T-helper 1 cell treated with Interleukin-12 subunit alpha and Interleukin-12 subunit beta and Interleukin-4 antibody, amounts not matched to agents 30 μg/mL and 1 μg/mL, for 36 hours (primary cell): ENCODE measurements at regions not wholly inside any gene's neighbourhood (a gene's known extent, or its start where the extent isn't known, plus 50 kb on each side); places are given as distances from the start of the nearest gene placed in this dataset.
"Not testable (repeated sequence)": the region's sequence is repeated elsewhere in the genome, so short reads cannot be mapped to it uniquely, and the experiment has no call there.

ENCODE experiments used
- H3K27ac Mint-ChIP-seq: one replicate; pipeline ENCODE4 v1.8.0; 2021; ENCODE audit warnings: mild to moderate bottlenecking, mixed read lengths
- H3K27me3 Mint-ChIP-seq: one replicate; pipeline ENCODE4 v1.8.0; 2021; ENCODE audit warnings: low read depth, mixed read lengths
- H3K36me3 Mint-ChIP-seq: one replicate; pipeline ENCODE4 v1.8.0; 2021; ENCODE audit warnings: low read depth, mixed read lengths
- H3K4me1 Mint-ChIP-seq: one replicate; pipeline ENCODE4 v1.8.0; 2021; ENCODE audit warnings: low read depth, mixed read lengths
- H3K4me3 Mint-ChIP-seq: one replicate; pipeline ENCODE4 v1.8.0; 2021; ENCODE audit warnings: mild to moderate bottlenecking, moderate library complexity, mixed read lengths
- H3K9me3 Mint-ChIP-seq: one replicate; pipeline ENCODE4 v1.8.0; 2021; ENCODE audit warnings: mixed read lengths

- Mint-ChIP-seq H3K27ac (no peak overlapping the region), H3K27me3 (no peaks in the 10 kb centered on the region), H3K9me3 (no peaks in the 10 kb centered on the region), H3K4me1 (peaks cover 1% of the 10 kb centered on the region), H3K4me3 (no peak overlapping the region), H3K36me3 (peaks cover 3% of the 10 kb centered on the region)
These were observed 70.2 kb upstream of the NEIL3 start for GRCh38 chr4:177239477-177239876.

GRCh38 chr4:177239878-177240277 is 69.8 kb upstream of the NEIL3 start:
- H3K4me3 Mint-ChIP-seq, result no peak overlapping the region
- no peak overlapping the region for H3K27ac Mint-ChIP-seq
- H3K27me3 Mint-ChIP-seq, result no peaks in the 10 kb centered on the region
- H3K4me1 Mint-ChIP-seq, result peaks cover 1% of the 10 kb centered on the region
- peaks cover 3% of the 10 kb centered on the region for H3K36me3 Mint-ChIP-seq
- H3K9me3 Mint-ChIP-seq, result no peaks in the 10 kb centered on the region

- no peak overlapping the region for H3K27ac Mint-ChIP-seq
- H3K36me3 Mint-ChIP-seq, result peaks cover 3% of the 10 kb centered on the region
- peaks cover 1% of the 10 kb centered on the region for H3K4me1 Mint-ChIP-seq
- no peaks in the 10 kb centered on the region for H3K9me3 Mint-ChIP-seq
- no peak overlapping the region for H3K4me3 Mint-ChIP-seq
- H3K27me3 Mint-ChIP-seq, result peaks cover 4% of the 10 kb centered on the region
These were observed 66.9 kb upstream of the NEIL3 start for GRCh38 chr4:177242651-177243286.

- Mint-ChIP-seq H3K27me3 (peaks cover 17% of the 10 kb centered on the region), H3K36me3 (peaks cover 3% of the 10 kb centered on the region), H3K27ac (no peak overlapping the region), H3K9me3 (no peaks in the 10 kb centered on the region), H3K4me3 (no peak overlapping the region), H3K4me1 (peaks cover 11% of the 10 kb centered on the region)
These were observed 62.8 kb upstream of the NEIL3 start for GRCh38 chr4:177246641-177247584.

GRCh38 chr4:177250056-177250696 is 59.5 kb upstream of the NEIL3 start:
- H3K27me3 Mint-ChIP-seq, result peaks cover 17% of the 10 kb centered on the region
- no peak overlapping the region for H3K27ac Mint-ChIP-seq
- no peak overlapping the region for H3K4me3 Mint-ChIP-seq
- no peaks in the 10 kb centered on the region for H3K36me3 Mint-ChIP-seq
- no peaks in the 10 kb centered on the region for H3K9me3 Mint-ChIP-seq
- H3K4me1 Mint-ChIP-seq, result peaks cover 10% of the 10 kb centered on the region

- Mint-ChIP-seq H3K4me3 (peak overlapping the region; percentile 35), H3K27ac (peak overlapping the region; percentile 12), H3K9me3 (no peaks in the 10 kb centered on the region)
These were observed 58.4 kb upstream of the NEIL3 start for GRCh38 chr4:177251237-177251636.

GRCh38 chr4:177255359-177255758 is 54.3 kb upstream of the NEIL3 start:
- no peaks in the 10 kb centered on the region for H3K36me3 Mint-ChIP-seq
- peaks cover 15% of the 10 kb centered on the region for H3K27me3 Mint-ChIP-seq
- no peaks in the 10 kb centered on the region for H3K9me3 Mint-ChIP-seq
- no peak overlapping the region for H3K27ac Mint-ChIP-seq
- H3K4me1 Mint-ChIP-seq, result peaks cover 5% of the 10 kb centered on the region
- no peak overlapping the region for H3K4me3 Mint-ChIP-seq

More at GRCh38 chr4:177251237-177251636, 58.4 kb upstream of the NEIL3 start:
- peaks cover 10% of the 10 kb centered on the region for H3K4me1 Mint-ChIP-seq
- no peaks in the 10 kb centered on the region for H3K36me3 Mint-ChIP-seq
- peaks cover 17% of the 10 kb centered on the region for H3K27me3 Mint-ChIP-seq

GRCh38 chr4:177256950-177257349 is 52.7 kb upstream of the NEIL3 start:
- Mint-ChIP-seq H3K4me1 (no peaks in the 10 kb centered on the region), H3K27me3 (peaks cover 15% of the 10 kb centered on the region), H3K9me3 (no peaks in the 10 kb centered on the region), H3K36me3 (no peaks in the 10 kb centered on the region), H3K27ac (no peak overlapping the region), H3K4me3 (no peak overlapping the region)

- H3K36me3 Mint-ChIP-seq, H3K9me3 Mint-ChIP-seq, H3K27ac Mint-ChIP-seq, H3K4me3 Mint-ChIP-seq, H3K4me1 Mint-ChIP-seq: not testable (repeated sequence)
- peaks cover 19% of the 10 kb centered on the region for H3K27me3 Mint-ChIP-seq
These were observed 50.2 kb upstream of the NEIL3 start for GRCh38 chr4:177259466-177259865.
